H1 (cell line): ENCODE measurements at regions not wholly inside any gene's neighbourhood (a gene's known extent, or its start where the extent isn't known, plus 50 kb on each side); places are given as distances from the start of the nearest gene placed in this dataset.

ENCODE experiments used
- CEBPB ChIP-seq: IDR thresholded peaks from 2 replicates; pipeline ENCODE4 v1.6.1; 2012; ENCODE audit warnings: low read depth, low read length
- CHD1 ChIP-seq: IDR thresholded peaks from 2 replicates; pipeline ENCODE4 v1.6.1; 2012; ENCODE audit warnings: low read depth, low read length, improper control_type of control experiment
- CTBP2 ChIP-seq: IDR thresholded peaks from 2 replicates; pipeline ENCODE4 v1.7.0; 2011; ENCODE audit warnings: borderline replicate concordance, mild to moderate bottlenecking, moderate library complexity, mixed read lengths, low read length; ENCODE audit not compliant: insufficient read depth, insufficient read length
- CTCF ChIP-seq, 3 experiments: IDR thresholded peaks; 1 replicate in 2 of 3; 2 replicates in 1 of 3; pipeline versions ENCODE4 v1.5.1 to v1.6.1; 2011; ENCODE audit warnings: low read length in 3 of 3, mild to moderate bottlenecking in 3 of 3, inconsistent platforms in 2 of 3, low read depth in 1 of 3, moderate library complexity in 1 of 3; ENCODE audit not compliant: insufficient read depth in 1 of 3; ENCODE audit errors: control extremely low read depth in 1 of 3
- HDAC2 ChIP-seq, 2 experiments: fragments of 300-600 bp in 1 of 2; sonication (generic) in 1 of 2; IDR thresholded peaks; 2 replicates each; pipeline ENCODE4 v1.6.1; 2011 to 2012; ENCODE audit warnings: low read depth in 2 of 2, low read length in 2 of 2, mild to moderate bottlenecking in 2 of 2, moderate library complexity in 2 of 2, borderline replicate concordance in 1 of 2, inconsistent platforms in 1 of 2
- HDAC6 ChIP-seq: IDR thresholded peaks from one replicate; pipeline ENCODE4 v1.7.1; 2012; ENCODE audit warnings: low read depth, mild to moderate bottlenecking, inconsistent platforms, low read length, moderate library complexity
- SIN3A ChIP-seq, 2 experiments: IDR thresholded peaks in 1 of 2; conservative IDR thresholded peaks in 1 of 2; 2 replicates each; pipeline ENCODE4 v1.6.1; 2011 to 2012; ENCODE audit warnings: low read length in 2 of 2, improper control_type of control experiment in 1 of 2, low read depth in 1 of 2, mild to moderate bottlenecking in 1 of 2
- USF2 ChIP-seq: IDR thresholded peaks from 2 replicates; pipeline ENCODE4 v1.6.1; 2011; ENCODE audit warnings: low read length, improper control_type of control experiment

- TF ChIP-seq HDAC2 (IDR thresholded peaks at IDR 0.05; ENCODE audit: borderline replicate concordance in 1 of 2, low read depth in 2 of 2, low read length in 2 of 2) (no peak), CTCF (IDR thresholded peaks at IDR 0.05; ENCODE audit: control extremely low read depth in 1 of 3, insufficient read depth in 1 of 3, low read depth in 1 of 3, low read length in 3 of 3) (no peak), CEBPB (no peak), SIN3A (conservative IDR thresholded peaks at IDR 0.05 in 1 of 2, IDR thresholded peaks at IDR 0.05 in 1 of 2; ENCODE audit: low read depth in 1 of 2, low read length in 2 of 2) (no peak), USF2 (no peak), CHD1 (no peak), HDAC6 (no peak), CTBP2 (no peak)
These were observed 726.2 kb upstream of the ZNF804A start (continued) for GRCh38 chr2:183872131-183872530.
